Suprapubic skin (tissue), 3 donors: ENCODE measurements at regions not wholly inside any gene's neighbourhood (a gene's known extent, or its start where the extent isn't known, plus 50 kb on each side); places are given as distances from the start of the nearest gene placed in this dataset.

Source experiments
- CTCF ChIP-seq, 2 donors: fragments of 200-600 bp in 1 of 2; fragments of 450-650 bp in 1 of 2; sonication (generic) in 1 of 2; IDR thresholded peaks; one replicate each; pipeline ENCODE4 v1.5.1; 2016 to 2019; ENCODE audit warnings: antibody characterized with exemption in 2 of 2, mild to moderate bottlenecking in 1 of 2, moderate library complexity in 1 of 2
- POLR2AphosphoS5 ChIP-seq, 3 donors: sonication (generic); formaldehyde crosslinking; IDR thresholded peaks; one replicate each; pipeline ENCODE4 v1.6.1; 2017; ENCODE audit warnings: antibody characterized with exemption in 3 of 3

DNA sequence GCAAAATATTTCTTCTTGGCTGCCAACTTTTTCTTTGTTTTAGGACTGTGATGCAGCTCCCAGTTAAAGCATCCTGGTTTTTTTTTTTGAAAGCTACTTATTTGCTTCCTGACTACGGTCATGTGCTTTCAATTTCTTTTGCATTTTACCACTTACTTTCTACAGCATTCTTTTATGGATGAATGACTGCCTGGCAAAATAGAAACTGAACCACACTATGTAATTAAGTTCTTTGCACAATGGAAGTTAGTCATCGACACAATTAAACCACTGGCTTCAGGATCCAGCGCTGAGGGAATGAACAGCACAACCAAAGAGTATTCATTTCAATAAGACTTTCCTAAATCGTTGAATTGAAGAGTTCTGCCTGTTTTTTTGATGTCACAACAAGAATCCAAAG is 82.2 kb upstream of the EPHA3 start:
- TF ChIP-seq CTCF (IDR thresholded peaks at IDR 0.05) (no peak), POLR2AphosphoS5 (IDR thresholded peaks at IDR 0.05) (no peak)
